GM19463 (cell line): ENCODE measurements at regions not wholly inside any gene's neighbourhood (a gene's known extent, or its start where the extent isn't known, plus 50 kb on each side); places are given as distances from the start of the nearest gene placed in this dataset.
"Not testable (repeated sequence)": the region's sequence is repeated elsewhere in the genome, so short reads cannot be mapped to it uniquely, and the experiment has no call there.

Experiments used
- ATAC-seq: cut with Tn5 transposase; IDR thresholded peaks from one replicate; pipeline ENCODE4 v1.9.1; 2021; ENCODE audit warnings: mild to moderate bottlenecking, moderate library complexity; ENCODE audit not compliant: unreplicated experiment

- ATAC-seq: no peak
Observed at GRCh38 chr16:48956620-48957019, 325.0 kb downstream of the CBLN1 start.

- ATAC-seq: no peak
Observed at GRCh38 chr16:48955837-48956236, 325.8 kb downstream of the CBLN1 start.

GRCh38 chr16:48951621-48952125, 330.0 kb downstream of the CBLN1 start:
- ATAC-seq: not testable (repeated sequence)

GRCh38 chr16:48950184-48950583, 331.5 kb downstream of the CBLN1 start:
- ATAC-seq: no peak

- no peak for ATAC-seq
Observed at GRCh38 chr16:48949636-48950035, 332.0 kb downstream of the CBLN1 start.

- ATAC-seq: no peak
Observed at GRCh38 chr16:48948911-48949310, 332.7 kb downstream of the CBLN1 start.

- ATAC-seq: no peak
Observed at GRCh38 chr16:48947371-48947713, 334.3 kb downstream of the CBLN1 start.

GRCh38 chr16:48946686-48947370, 334.8 kb downstream of the CBLN1 start:
- ATAC-seq: no peak

GRCh38 chr16:48942996-48943395, 333.0 kb upstream of the N4BP1 start:
- no peak for ATAC-seq

GRCh38 chr16:48936811-48937210, 326.8 kb upstream of the N4BP1 start:
- no peak for ATAC-seq

- ATAC-seq: no peak
Observed at GRCh38 chr16:48932216-48932855, 322.4 kb upstream of the N4BP1 start.

- no peak for ATAC-seq
Observed at GRCh38 chr16:48930951-48931553, 321.1 kb upstream of the N4BP1 start.

- no peak for ATAC-seq
Observed at GRCh38 chr16:48919791-48920190, 309.8 kb upstream of the N4BP1 start.

GRCh38 chr16:48918520-48919258, 308.7 kb upstream of the N4BP1 start:
- no peak for ATAC-seq

- no peak for ATAC-seq
Observed at GRCh38 chr16:48916566-48916965, 306.6 kb upstream of the N4BP1 start.

GRCh38 chr16:48914070-48914469, 304.1 kb upstream of the N4BP1 start:
- ATAC-seq: no peak

- ATAC-seq: no peak
Observed at GRCh38 chr16:48913384-48913783, 303.4 kb upstream of the N4BP1 start.

- no peak for ATAC-seq
Observed at GRCh38 chr16:48912360-48912759, 302.4 kb upstream of the N4BP1 start.

- ATAC-seq: no peak
Observed at GRCh38 chr16:48911700-48912099, 301.7 kb upstream of the N4BP1 start.

- no peak for ATAC-seq
Observed at GRCh38 chr16:48910214-48910613, 300.2 kb upstream of the N4BP1 start.

GRCh38 chr16:48909231-48909630, 299.3 kb upstream of the N4BP1 start:
- no peak for ATAC-seq
